PFSK-1 (cell line): ENCODE measurements at regions not wholly inside any gene's neighbourhood (a gene's known extent, or its start where the extent isn't known, plus 50 kb on each side); places are given as distances from the start of the nearest gene placed in this dataset.

ENCODE experiments used
- FOXP2 ChIP-seq: optimal IDR thresholded peaks from 2 replicates; pipeline ENCODE3; 2011; ENCODE audit warnings: borderline replicate concordance, control low read depth, inconsistent platforms; ENCODE audit not compliant: insufficient read depth; ENCODE audit errors: extremely low read length, extremely low read depth
- POLR2AphosphoS5 ChIP-seq: IDR thresholded peaks from 2 replicates; pipeline ENCODE4 v1.6.1; 2012; ENCODE audit warnings: low read depth, mild to moderate bottlenecking, control low read depth, low read length, moderate library complexity
- SIN3A ChIP-seq: IDR thresholded peaks from 2 replicates; pipeline ENCODE4 v1.6.1; 2012; ENCODE audit warnings: mild to moderate bottlenecking, low read length, moderate library complexity, borderline replicate concordance; ENCODE audit not compliant: insufficient read depth
- TAF1 ChIP-seq: IDR thresholded peaks from 2 replicates; pipeline ENCODE4 v1.6.1; 2012; ENCODE audit warnings: low read length, control low read depth, borderline replicate concordance; ENCODE audit not compliant: insufficient read depth
- TF ChIP-seq, protein P1 (sequence below), 2 experiments: IDR thresholded peaks; 2 replicates each; pipeline versions ENCODE4 v1.6.1 to v1.8.0; 2011 to 2012; ENCODE audit warnings: low read depth in 2 of 2, low read length in 2 of 2, control low read depth in 1 of 2, inconsistent platforms in 1 of 2, mild to moderate bottlenecking in 1 of 2, moderate library complexity in 1 of 2; ENCODE audit not compliant: insufficient read depth in 1 of 2

DNA sequence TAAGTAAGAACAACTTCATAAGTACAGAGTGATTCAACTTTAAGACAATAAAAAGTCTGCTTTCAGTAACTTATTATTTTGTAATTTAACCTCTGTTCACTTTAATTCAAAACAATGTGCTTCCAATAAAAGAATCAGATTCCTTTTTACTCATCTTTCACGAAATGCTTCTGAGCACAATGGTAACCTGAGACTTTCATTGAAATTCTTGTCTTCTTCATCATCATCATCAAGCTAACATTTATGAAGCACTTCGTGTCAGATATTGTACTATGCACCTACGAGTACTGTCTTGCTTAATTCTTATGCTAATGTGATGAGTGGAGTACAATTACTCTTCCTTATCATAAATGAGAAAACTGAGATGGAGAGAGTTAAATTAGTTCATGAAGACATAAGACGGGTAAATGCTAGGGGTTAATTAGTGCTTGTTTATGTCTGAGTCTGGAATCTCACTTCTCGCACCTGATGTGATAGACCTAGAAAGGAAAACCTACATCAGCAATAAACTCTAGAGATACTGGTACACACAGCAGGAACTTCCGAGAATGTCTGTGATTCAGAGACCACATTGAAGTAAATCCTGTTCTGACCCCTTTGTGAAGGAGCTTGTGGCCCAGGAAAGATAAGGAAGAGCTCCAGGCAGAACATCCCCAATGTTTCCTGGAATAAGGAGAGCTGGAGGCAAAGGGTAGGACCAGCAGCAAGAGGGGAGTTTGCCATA lies 227.6 kb upstream of the ETAA1 start:
- TF ChIP-seq FOXP2 (no peak), POLR2AphosphoS5 (no peak), SIN3A (no peak), TAF1 (no peak)
- TF ChIP-seq, protein P1, sequence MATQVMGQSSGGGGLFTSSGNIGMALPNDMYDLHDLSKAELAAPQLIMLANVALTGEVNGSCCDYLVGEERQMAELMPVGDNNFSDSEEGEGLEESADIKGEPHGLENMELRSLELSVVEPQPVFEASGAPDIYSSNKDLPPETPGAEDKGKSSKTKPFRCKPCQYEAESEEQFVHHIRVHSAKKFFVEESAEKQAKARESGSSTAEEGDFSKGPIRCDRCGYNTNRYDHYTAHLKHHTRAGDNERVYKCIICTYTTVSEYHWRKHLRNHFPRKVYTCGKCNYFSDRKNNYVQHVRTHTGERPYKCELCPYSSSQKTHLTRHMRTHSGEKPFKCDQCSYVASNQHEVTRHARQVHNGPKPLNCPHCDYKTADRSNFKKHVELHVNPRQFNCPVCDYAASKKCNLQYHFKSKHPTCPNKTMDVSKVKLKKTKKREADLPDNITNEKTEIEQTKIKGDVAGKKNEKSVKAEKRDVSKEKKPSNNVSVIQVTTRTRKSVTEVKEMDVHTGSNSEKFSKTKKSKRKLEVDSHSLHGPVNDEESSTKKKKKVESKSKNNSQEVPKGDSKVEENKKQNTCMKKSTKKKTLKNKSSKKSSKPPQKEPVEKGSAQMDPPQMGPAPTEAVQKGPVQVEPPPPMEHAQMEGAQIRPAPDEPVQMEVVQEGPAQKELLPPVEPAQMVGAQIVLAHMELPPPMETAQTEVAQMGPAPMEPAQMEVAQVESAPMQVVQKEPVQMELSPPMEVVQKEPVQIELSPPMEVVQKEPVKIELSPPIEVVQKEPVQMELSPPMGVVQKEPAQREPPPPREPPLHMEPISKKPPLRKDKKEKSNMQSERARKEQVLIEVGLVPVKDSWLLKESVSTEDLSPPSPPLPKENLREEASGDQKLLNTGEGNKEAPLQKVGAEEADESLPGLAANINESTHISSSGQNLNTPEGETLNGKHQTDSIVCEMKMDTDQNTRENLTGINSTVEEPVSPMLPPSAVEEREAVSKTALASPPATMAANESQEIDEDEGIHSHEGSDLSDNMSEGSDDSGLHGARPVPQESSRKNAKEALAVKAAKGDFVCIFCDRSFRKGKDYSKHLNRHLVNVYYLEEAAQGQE (IDR thresholded peaks at IDR 0.05; ENCODE audit: insufficient read depth in 1 of 2, low read depth in 2 of 2, low read length in 2 of 2): no peak

DNA sequence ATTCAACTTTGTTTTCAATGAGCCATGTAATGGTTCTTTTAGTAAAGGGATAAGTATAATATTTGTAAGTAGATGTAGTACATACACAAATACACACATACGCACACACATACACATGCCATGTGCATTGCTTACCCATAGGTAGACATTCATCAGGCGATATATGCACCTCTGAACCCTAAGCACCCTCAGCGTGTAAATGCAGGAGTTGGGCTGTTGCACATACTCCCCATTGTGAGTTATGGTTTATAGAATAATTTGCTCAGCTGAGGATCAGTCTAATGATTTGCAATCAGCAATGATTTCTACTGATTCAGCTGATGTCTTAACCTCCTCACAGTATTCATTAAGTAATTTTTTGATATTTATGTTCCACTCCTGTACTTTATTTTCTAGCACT lies 217.6 kb upstream of the ETAA1 start:
- TF ChIP-seq, protein P1 (IDR thresholded peaks at IDR 0.05; ENCODE audit: insufficient read depth in 1 of 2, low read depth in 2 of 2, low read length in 2 of 2): no peak
- no peak for TF ChIP-seq FOXP2
- TF ChIP-seq TAF1: no peak
- TF ChIP-seq POLR2AphosphoS5: no peak
- no peak for TF ChIP-seq SIN3A

DNA sequence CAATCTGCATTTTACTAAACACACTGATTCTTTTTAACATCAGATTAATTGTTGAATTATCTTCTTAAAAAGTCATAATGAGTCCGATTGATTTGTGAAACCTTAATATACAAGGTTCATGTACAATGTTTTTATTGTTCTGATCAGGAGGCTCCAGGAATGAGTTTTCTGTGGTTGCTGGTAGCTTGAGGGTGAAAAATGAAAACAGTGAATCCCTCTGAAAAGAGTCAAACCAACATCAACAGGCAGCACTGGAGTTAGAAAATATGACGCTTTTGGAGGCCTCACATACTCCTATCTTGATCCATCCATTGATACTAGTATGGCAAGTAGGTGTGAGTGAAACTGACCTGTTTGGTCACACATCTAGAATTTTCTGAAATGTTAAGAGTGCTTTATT lies 216.3 kb upstream of the ETAA1 start:
- TF ChIP-seq POLR2AphosphoS5 (no peak), TAF1 (no peak), SIN3A (no peak), FOXP2 (no peak)
- TF ChIP-seq, protein P1 (IDR thresholded peaks at IDR 0.05; ENCODE audit: insufficient read depth in 1 of 2, low read depth in 2 of 2, low read length in 2 of 2): no peak

DNA sequence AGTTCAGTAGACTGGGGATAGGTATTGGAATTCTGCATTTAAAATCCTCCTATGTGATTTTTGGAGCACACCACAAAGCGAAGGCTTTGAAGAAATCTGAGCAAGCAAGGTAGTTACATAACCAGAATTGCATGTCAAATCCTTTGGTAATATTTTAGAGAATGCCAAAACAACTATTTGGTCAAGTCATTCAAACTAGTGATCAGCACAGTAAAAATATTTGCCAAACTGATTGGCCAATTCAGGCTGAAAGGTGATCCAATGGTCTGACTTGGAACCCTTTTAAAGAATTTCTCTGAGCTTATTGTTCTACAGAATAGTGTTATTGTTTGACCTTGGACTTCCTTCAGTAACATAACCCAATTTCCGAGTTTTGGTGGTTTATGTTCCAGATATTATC lies 214.2 kb upstream of the ETAA1 start:
- TF ChIP-seq, protein P1 (IDR thresholded peaks at IDR 0.05; ENCODE audit: insufficient read depth in 1 of 2, low read depth in 2 of 2, low read length in 2 of 2): no peak
- TF ChIP-seq SIN3A: no peak
- TF ChIP-seq TAF1: no peak

DNA sequence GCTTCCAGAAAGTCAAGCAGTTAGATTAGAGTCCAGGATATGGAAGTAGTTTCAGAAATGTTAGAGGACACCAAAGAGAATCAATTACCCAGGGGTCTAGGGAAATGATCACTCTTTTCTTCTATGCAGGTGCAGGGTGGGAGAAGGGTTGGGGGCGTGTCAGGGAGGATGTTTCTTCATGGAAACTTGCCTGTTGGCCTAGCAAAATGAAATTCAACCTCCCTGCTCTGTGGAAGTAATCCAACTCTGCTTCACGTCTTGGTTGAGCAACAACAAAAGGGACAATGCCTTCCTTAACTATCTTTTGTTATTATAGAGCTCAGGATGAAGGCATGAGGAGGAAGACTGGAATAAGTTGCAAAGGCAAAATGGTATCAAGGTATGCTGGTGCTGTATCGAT lies 210.8 kb upstream of the ETAA1 start:
- TF ChIP-seq, protein P1 (IDR thresholded peaks at IDR 0.05; ENCODE audit: insufficient read depth in 1 of 2, low read depth in 2 of 2, low read length in 2 of 2): no peak
- no peak for TF ChIP-seq TAF1
- no peak for TF ChIP-seq FOXP2
- no peak for TF ChIP-seq POLR2AphosphoS5
- no peak for TF ChIP-seq SIN3A
